Fibroblast of villous mesenchyme (primary cell): ENCODE measurements at regions not wholly inside any gene's neighbourhood (a gene's known extent, or its start where the extent isn't known, plus 50 kb on each side); places are given as distances from the start of the nearest gene placed in this dataset.

Experiments used
- DNase-seq: peaks from one replicate; pipeline ENCODE4 v3.0.0-alpha.2; 2010; ENCODE audit warnings: low read depth
- H3K4me3 ChIP-seq: 2 replicates; pipeline ENCODE4 v1.5.1; 2011; ENCODE audit warnings: low read depth, mild to moderate bottlenecking, low read length
- TF ChIP-seq, protein P1 (sequence below): IDR thresholded peaks from 2 replicates; pipeline ENCODE4 v1.5.1; 2012; ENCODE audit warnings: low read depth, mild to moderate bottlenecking, low read length; ENCODE audit not compliant: insufficient read depth

DNA sequence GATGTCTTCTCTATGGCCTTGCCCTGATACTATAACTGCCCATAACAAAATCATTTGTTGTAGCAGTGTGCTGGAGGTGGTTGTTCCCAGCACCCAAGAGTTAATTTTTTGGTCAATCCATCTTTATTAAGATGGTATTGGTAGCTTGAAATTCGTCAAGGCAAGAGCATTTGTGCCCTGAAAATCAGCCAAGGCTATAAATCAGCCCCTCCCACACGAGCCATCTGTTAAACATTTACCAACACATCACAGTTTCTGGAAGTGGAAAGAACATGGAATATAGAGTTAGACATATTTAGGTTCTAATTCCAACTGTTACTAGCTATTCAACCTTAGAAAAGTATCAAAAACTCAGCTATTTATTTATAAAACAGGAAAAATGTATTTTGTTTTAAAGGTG lies 888.4 kb upstream of the GJE1 start:
- TF ChIP-seq, protein P1, sequence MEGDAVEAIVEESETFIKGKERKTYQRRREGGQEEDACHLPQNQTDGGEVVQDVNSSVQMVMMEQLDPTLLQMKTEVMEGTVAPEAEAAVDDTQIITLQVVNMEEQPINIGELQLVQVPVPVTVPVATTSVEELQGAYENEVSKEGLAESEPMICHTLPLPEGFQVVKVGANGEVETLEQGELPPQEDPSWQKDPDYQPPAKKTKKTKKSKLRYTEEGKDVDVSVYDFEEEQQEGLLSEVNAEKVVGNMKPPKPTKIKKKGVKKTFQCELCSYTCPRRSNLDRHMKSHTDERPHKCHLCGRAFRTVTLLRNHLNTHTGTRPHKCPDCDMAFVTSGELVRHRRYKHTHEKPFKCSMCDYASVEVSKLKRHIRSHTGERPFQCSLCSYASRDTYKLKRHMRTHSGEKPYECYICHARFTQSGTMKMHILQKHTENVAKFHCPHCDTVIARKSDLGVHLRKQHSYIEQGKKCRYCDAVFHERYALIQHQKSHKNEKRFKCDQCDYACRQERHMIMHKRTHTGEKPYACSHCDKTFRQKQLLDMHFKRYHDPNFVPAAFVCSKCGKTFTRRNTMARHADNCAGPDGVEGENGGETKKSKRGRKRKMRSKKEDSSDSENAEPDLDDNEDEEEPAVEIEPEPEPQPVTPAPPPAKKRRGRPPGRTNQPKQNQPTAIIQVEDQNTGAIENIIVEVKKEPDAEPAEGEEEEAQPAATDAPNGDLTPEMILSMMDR = no peak
- no peak for DNase-seq

DNA sequence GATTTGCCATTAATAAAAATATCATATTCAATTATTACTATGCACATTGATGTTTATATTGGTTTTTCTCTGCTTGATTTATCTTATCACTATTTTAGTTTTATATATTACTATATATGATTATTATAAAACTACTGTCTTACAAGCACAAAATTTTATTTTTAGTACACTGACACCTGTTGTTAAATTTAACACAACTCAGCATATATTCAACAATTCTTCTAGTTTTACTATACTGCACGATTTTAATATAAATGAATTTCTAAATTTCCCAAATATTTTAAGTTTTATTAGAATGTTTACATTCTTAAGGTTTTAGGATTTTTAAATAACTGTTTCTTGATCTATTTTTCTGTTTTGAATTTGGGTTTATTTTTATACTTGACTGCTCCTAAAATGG lies 889.8 kb upstream of the GJE1 start:
- DNase-seq = no peak
- H3K4me3 ChIP-seq = no peak overlapping the region
- TF ChIP-seq, protein P1 = no peak

More for the DNA sequence above, 888.4 kb upstream of the GJE1 start:
- no peak overlapping the region for H3K4me3 ChIP-seq

DNA sequence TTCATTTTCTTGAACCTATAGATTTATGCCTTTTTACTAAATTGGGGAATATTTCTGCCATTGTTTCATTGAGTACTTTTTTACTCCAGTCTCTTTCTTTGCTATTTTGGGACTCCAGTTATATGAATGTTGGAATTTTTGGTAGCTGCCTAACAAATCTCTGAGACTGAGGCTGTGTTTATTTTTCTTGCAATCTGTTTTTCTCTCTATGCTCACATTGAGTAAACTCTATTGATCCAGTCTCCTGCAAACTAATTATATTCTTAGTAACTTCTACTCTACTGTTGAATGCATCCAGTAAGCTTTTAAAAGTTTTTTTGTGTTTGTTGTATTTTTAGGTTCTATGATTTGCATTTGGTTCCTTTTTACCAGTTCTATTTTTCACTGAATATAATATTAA lies 903.4 kb upstream of the GJE1 start:
- H3K4me3 ChIP-seq = no peak overlapping the region
- TF ChIP-seq, protein P1 = no peak
- DNase-seq = no peak

DNA sequence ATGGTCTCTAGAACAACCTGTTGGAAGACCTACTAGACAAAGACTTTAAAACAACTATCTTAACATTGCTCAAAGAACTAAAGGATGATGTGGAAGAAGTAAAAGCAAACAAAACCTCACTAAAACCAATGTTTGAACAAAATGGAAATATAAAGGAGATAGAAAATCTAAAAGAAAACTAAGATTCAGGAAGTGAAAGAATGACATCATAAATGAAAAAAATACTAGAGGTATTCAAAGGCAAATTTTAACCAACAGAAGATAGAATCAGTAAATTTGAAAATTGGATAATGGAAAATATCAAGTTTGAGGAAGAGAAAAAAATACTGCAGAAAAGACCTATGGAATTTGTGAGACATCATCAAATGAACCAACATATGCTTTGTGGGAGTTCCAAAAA lies 914.1 kb upstream of the GJE1 start:
- TF ChIP-seq, protein P1 = no peak
- DNase-seq = no peak
- H3K4me3 ChIP-seq = no peak overlapping the region

DNA sequence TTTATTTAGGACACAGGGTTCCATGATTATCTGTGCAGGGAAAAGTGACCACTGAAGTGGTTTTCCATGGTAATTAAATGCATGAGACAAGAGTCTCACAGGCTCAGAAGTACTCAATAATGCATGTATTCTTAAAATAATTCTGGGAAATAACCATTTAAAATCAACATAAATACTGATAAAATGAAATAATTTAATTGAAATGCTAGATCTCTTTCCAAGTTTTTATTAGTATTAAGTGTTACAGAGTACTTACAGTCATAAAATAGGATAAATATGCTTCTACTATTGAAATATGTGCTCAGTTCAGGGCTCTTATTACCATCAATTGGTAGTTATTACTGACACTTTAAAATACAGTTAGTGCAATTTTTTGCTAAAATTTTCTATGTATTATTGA lies 916.0 kb upstream of the GJE1 start:
- TF ChIP-seq, protein P1 = no peak

DNA sequence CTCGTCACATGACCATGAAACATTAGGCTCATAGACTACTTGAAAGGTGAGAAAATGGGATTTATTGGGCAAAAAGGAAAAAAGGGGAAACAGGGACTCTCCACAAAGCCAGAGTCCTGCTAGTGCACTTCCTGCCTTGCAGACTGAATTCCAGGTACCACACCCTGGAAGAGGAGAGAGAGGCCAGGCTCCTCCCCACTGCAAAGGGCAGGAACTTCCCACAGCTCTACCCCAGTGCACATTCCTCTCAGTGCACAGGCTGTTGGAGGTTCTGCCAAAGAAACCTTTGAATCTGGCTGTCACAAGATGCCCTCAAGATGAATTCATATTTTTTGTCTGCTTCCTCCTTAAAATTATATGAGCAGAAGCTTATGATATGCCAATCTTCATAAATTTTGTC lies 920.4 kb upstream of the GJE1 start:
- no peak for DNase-seq
- no peak overlapping the region for H3K4me3 ChIP-seq
- TF ChIP-seq, protein P1 = no peak

More for the DNA sequence above, 916.0 kb upstream of the GJE1 start:
- no peak overlapping the region for H3K4me3 ChIP-seq
- DNase-seq = no peak

DNA sequence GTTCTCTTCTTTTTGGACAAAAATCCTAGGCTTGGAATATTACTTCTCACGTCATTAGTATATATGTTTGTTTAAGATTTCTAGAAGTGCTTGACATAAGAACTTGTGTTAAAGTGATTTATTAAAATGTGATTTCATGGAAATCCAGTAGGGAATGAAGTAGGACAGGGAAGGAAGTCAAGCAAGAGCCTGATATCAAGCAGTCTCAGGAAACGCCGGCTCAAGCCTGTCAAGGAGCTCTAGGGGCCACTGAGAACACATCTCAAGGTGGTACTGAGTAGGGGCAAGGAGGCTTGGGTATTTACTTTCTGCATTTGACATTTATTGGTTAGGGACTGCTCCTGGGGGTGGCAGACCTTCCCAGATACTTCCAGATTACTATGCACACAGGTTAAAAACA lies 920.9 kb upstream of the GJE1 start:
- TF ChIP-seq, protein P1 = no peak
- no peak for DNase-seq
- no peak overlapping the region for H3K4me3 ChIP-seq
